ENCODE measurements at regions not wholly inside any gene's neighbourhood (a gene's known extent, or its start where the extent isn't known, plus 50 kb on each side); places are given as distances from the start of the nearest gene placed in this dataset.

GRCh38 chr4:54391104-54391503 lies 162.0 kb downstream of the PDGFRA start:
- TF ChIP-seq EZH2 (IDR thresholded peaks at IDR 0.05; ENCODE audit: insufficient read depth, poor library complexity, severe bottlenecking), result no peak
- no peak for TF ChIP-seq EZH2phosphoT487 (IDR thresholded peaks at IDR 0.05; ENCODE audit: insufficient read depth, low read depth)
